Astrocyte (in vitro differentiated cells and primary cell): ENCODE measurements at regions not wholly inside any gene's neighbourhood (a gene's known extent, or its start where the extent isn't known, plus 50 kb on each side); places are given as distances from the start of the nearest gene placed in this dataset.

Experiments used
- CTCF ChIP-seq: IDR thresholded peaks from 2 replicates; pipeline ENCODE4 v1.5.1; 2011; ENCODE audit warnings: low read depth, mild to moderate bottlenecking, inconsistent platforms, low read length, moderate library complexity; ENCODE audit not compliant: insufficient read depth
- EZH2 ChIP-seq: IDR thresholded peaks from 2 replicates; pipeline ENCODE4 v1.6.1; 2012; ENCODE audit warnings: mild to moderate bottlenecking, low read length, inconsistent platforms; ENCODE audit not compliant: insufficient read depth

DNA sequence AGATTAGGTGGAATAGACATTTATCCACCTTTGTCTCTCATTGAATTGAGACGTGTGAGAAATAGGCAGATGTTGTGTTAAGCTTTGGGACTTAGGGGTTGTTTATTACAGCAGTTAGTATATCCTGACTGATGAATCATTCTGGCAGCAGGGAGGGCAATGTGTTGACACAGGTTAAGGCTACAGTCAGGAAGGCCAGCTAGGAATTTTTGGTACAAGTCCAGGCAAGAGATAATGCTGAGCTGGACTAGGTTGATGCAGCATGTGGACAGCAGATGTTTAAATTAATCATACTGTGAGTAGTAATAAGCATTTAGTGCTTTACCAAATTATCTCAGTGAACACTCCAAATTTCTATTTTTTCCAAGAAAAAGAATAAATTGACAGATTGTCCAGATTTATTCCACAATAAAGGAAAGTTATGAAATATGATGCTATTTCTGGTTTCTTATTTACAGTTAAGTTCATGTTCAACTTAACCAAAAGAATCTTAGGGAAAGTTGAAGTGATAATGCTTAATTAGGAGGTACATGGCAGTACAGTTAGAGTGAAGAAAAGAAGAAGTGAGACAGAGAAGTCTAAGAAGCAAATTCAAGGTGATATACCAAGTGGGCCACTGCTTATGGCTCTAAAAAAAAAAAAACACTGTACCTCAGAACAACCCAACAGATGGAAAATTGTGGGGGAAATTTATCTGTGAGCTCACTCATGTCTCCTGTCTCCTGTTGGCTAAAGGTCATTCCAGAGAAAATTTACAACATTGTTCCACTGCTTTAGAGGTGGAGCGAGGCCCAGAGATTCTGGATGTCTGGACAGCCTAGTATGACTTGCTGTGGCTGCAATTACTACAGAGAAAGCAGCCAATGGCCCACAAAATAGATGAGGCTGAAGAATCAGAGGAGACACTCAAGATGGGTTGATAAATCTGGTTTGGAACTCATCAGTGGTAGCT is 102.7 kb upstream of the C21orf91 start:
- TF ChIP-seq CTCF (no peak), EZH2 (no peak)
